Panc1 (cell line): ENCODE measurements at regions not wholly inside any gene's neighbourhood (a gene's known extent, or its start where the extent isn't known, plus 50 kb on each side); places are given as distances from the start of the nearest gene placed in this dataset.
"Not testable (repeated sequence)": the region's sequence is repeated elsewhere in the genome, so short reads cannot be mapped to it uniquely, and the experiment has no call there.

ENCODE experiments used
- CTCF ChIP-seq: fragments of 450-650 bp; IDR thresholded peaks from 2 replicates; pipeline ENCODE4 v1.5.1; 2017; ENCODE audit warnings: mild to moderate bottlenecking
- POLR2AphosphoS5 ChIP-seq: IDR thresholded peaks from 2 replicates; pipeline ENCODE4 v1.6.1; 2012; ENCODE audit warnings: mild to moderate bottlenecking, low read depth, low read length, moderate library complexity
- SIN3A ChIP-seq: IDR thresholded peaks from 2 replicates; pipeline ENCODE4 v1.6.1; 2012; ENCODE audit warnings: low read depth, mild to moderate bottlenecking, low read length, moderate library complexity, borderline replicate concordance; ENCODE audit not compliant: insufficient read depth
- TCF7L2 ChIP-seq: IDR thresholded peaks from 2 replicates; pipeline ENCODE4 v1.6.1; 2011; ENCODE audit warnings: mild to moderate bottlenecking, low read depth, low read length, inconsistent platforms
- TF ChIP-seq, protein P1 (sequence below), 2 experiments: IDR thresholded peaks; 2 replicates each; pipeline ENCODE4 v1.6.1; 2011 to 2012; ENCODE audit warnings: low read depth in 2 of 2, control low read depth in 1 of 2, low read length in 1 of 2, mild to moderate bottlenecking in 1 of 2, moderate library complexity in 1 of 2; ENCODE audit not compliant: insufficient read depth in 1 of 2

- TF ChIP-seq CTCF, POLR2AphosphoS5, SIN3A, TCF7L2: not testable (repeated sequence)
- TF ChIP-seq, protein P1, sequence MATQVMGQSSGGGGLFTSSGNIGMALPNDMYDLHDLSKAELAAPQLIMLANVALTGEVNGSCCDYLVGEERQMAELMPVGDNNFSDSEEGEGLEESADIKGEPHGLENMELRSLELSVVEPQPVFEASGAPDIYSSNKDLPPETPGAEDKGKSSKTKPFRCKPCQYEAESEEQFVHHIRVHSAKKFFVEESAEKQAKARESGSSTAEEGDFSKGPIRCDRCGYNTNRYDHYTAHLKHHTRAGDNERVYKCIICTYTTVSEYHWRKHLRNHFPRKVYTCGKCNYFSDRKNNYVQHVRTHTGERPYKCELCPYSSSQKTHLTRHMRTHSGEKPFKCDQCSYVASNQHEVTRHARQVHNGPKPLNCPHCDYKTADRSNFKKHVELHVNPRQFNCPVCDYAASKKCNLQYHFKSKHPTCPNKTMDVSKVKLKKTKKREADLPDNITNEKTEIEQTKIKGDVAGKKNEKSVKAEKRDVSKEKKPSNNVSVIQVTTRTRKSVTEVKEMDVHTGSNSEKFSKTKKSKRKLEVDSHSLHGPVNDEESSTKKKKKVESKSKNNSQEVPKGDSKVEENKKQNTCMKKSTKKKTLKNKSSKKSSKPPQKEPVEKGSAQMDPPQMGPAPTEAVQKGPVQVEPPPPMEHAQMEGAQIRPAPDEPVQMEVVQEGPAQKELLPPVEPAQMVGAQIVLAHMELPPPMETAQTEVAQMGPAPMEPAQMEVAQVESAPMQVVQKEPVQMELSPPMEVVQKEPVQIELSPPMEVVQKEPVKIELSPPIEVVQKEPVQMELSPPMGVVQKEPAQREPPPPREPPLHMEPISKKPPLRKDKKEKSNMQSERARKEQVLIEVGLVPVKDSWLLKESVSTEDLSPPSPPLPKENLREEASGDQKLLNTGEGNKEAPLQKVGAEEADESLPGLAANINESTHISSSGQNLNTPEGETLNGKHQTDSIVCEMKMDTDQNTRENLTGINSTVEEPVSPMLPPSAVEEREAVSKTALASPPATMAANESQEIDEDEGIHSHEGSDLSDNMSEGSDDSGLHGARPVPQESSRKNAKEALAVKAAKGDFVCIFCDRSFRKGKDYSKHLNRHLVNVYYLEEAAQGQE (IDR thresholded peaks at IDR 0.05; ENCODE audit: insufficient read depth in 1 of 2, low read depth in 2 of 2, low read length in 1 of 2), result not testable (repeated sequence)
Measured at GRCh38 chr2:8561692-8562091, 120.2 kb upstream of the ID2 start.
